ENCODE measurements at regions not wholly inside any gene's neighbourhood (a gene's known extent, or its start where the extent isn't known, plus 50 kb on each side); places are given as distances from the start of the nearest gene placed in this dataset.

DNA sequence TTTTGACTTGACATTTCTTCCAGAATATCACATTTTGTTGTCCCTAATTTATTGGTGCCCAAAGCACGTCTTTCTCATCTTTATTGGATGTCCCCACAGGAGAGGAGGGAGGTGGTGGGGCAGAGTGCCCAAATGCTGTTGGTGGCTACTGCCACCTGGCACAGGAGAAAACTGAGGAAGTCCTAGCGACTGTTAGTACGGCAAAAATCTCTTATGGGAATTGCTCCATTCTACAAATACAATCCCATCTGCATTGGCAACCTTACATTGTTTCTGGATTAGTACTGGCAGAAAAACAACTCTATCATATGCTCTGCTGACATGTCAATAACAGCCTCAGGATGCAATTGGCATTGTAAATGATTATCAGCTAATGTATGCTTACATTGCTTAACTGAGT, 235.4 kb upstream of the IRAK1BP1 start:
- TF ChIP-seq EP300 (IDR thresholded peaks at IDR 0.05; ENCODE audit: borderline replicate concordance) = no peak
- TF ChIP-seq, protein P1, sequence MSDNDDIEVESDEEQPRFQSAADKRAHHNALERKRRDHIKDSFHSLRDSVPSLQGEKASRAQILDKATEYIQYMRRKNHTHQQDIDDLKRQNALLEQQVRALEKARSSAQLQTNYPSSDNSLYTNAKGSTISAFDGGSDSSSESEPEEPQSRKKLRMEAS (IDR thresholded peaks at IDR 0.05) = no peak

All from Ishikawa (cell line).